Mesendoderm (in vitro differentiated cells): ENCODE measurements at regions not wholly inside any gene's neighbourhood (a gene's known extent, or its start where the extent isn't known, plus 50 kb on each side); places are given as distances from the start of the nearest gene placed in this dataset.
"Not testable (repeated sequence)": the region's sequence is repeated elsewhere in the genome, so short reads cannot be mapped to it uniquely, and the experiment has no call there.

Experiments
- DNase-seq: peaks from one replicate; pipeline ENCODE4 v3.0.0; 2013
- H2AK5ac ChIP-seq: 2 replicates; pipeline ENCODE4 v1.6.1; 2013; ENCODE audit warnings: low read length, inconsistent platforms
- H2BK120ac ChIP-seq: 2 replicates; pipeline ENCODE4 v1.6.1; 2013; ENCODE audit warnings: low read depth, mild to moderate bottlenecking, low read length, moderate library complexity, mixed read lengths
- H2BK15ac ChIP-seq: replicated peaks from 2 replicates; pipeline ENCODE4 v1.6.1; 2013; ENCODE audit warnings: low read depth, mild to moderate bottlenecking, moderate library complexity
- H2BK5ac ChIP-seq: 2 replicates; pipeline ENCODE4 v1.6.1; 2013; ENCODE audit warnings: low read length, inconsistent platforms
- H3K18ac ChIP-seq: 2 replicates; pipeline ENCODE4 v1.6.1; 2013; ENCODE audit warnings: mild to moderate bottlenecking, low read length, mixed read lengths
- H3K23ac ChIP-seq: one replicate; pipeline ENCODE4 v1.6.1; 2013; ENCODE audit warnings: low read length
- H3K27ac ChIP-seq: 2 replicates; pipeline ENCODE4 v1.5.1; 2013; ENCODE audit warnings: low read depth, mild to moderate bottlenecking, inconsistent platforms, low read length, moderate library complexity
- H3K27me3 ChIP-seq: 2 replicates; pipeline ENCODE4 v1.6.1; 2013; ENCODE audit warnings: low read length, control low read depth, mild to moderate bottlenecking, inconsistent platforms; ENCODE audit not compliant: insufficient read depth, poor library complexity
- H3K36me3 ChIP-seq: 2 replicates; pipeline ENCODE4 v1.6.1; 2013; ENCODE audit warnings: low read length, inconsistent platforms; ENCODE audit not compliant: control insufficient read depth, insufficient read depth
- H3K4ac ChIP-seq: one replicate; pipeline ENCODE4 v1.6.1; 2013; ENCODE audit warnings: low read depth, mild to moderate bottlenecking, low read length, moderate library complexity
- H3K4me1 ChIP-seq: 2 replicates; pipeline ENCODE4 v1.6.1; 2013; ENCODE audit warnings: low read depth, low read length, inconsistent platforms; ENCODE audit not compliant: control insufficient read depth
- H3K4me2 ChIP-seq: 2 replicates; pipeline ENCODE4 v1.6.1; 2013; ENCODE audit warnings: low read length
- H3K4me3 ChIP-seq: 2 replicates; pipeline ENCODE4 v1.5.1; 2013; ENCODE audit warnings: mild to moderate bottlenecking, low read length
- H3K56ac ChIP-seq: one replicate; pipeline ENCODE4 v1.6.1; 2013; ENCODE audit warnings: low read length
- H3K79me1 ChIP-seq: 2 replicates; pipeline ENCODE4 v1.6.1; 2013; ENCODE audit warnings: low read length, inconsistent platforms
- H3K79me2 ChIP-seq: 2 replicates; pipeline ENCODE4 v1.6.1; 2013; ENCODE audit warnings: mild to moderate bottlenecking, low read length; ENCODE audit not compliant: control insufficient read depth, insufficient read depth
- H3K9ac ChIP-seq: 2 replicates; pipeline ENCODE4 v1.6.1; 2013; ENCODE audit warnings: low read length, inconsistent platforms
- H4K5ac ChIP-seq: one replicate; pipeline ENCODE4 v1.6.1; 2013; ENCODE audit warnings: low read length
- H4K8ac ChIP-seq: one replicate; pipeline ENCODE4 v1.6.1; 2013; ENCODE audit warnings: low read depth, mild to moderate bottlenecking, control low read depth, low read length, moderate library complexity
- WGBS: extraction: QIAGEN DNeasy Blood & Tissue Kit; methylation state at CpG from one replicate; pipeline ENCODE4 v1.1.7; 2013; ENCODE audit warnings: low lambda C conversion rate, missing lambda C conversion rate; ENCODE audit not compliant: insufficient coverage; ENCODE audit errors: extremely low coverage; 5-methylcytosine and 5-hydroxymethylcytosine counted together

DNA sequence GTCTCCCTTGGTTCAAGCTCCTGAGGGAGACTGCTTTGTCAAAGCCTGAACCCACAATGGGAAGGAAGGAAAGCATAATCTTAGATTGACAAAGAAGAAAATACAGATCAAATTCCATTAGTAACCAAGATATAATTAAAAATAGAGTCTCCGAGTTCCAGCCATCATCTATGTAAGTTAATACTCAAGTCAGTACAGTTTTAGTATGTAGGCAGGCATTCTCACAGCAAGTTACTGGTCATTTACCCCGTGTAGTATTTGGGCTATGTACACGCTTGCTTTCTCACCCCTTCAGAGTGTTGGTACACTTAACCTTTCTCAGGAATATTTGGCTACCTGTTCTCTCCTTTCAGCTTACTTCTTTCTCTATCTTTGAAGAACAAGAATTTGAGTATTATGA lies 79.9 kb upstream of the GARIN1A start:
- not testable (repeated sequence) for H4K5ac ChIP-seq, H3K4me1 ChIP-seq, H3K79me1 ChIP-seq, H3K4me3 ChIP-seq, H3K79me2 ChIP-seq, H3K23ac ChIP-seq, H3K4ac ChIP-seq, H3K36me3 ChIP-seq, H3K4me2 ChIP-seq, H2BK15ac ChIP-seq, H3K27ac ChIP-seq, H3K56ac ChIP-seq, DNase-seq, H3K27me3 ChIP-seq, H2BK120ac ChIP-seq, H2AK5ac ChIP-seq, H3K9ac ChIP-seq, H3K18ac ChIP-seq, H2BK5ac ChIP-seq, H4K8ac ChIP-seq
- WGBS, result no CpG with 5 or more reads among the region's 3 CpGs

DNA sequence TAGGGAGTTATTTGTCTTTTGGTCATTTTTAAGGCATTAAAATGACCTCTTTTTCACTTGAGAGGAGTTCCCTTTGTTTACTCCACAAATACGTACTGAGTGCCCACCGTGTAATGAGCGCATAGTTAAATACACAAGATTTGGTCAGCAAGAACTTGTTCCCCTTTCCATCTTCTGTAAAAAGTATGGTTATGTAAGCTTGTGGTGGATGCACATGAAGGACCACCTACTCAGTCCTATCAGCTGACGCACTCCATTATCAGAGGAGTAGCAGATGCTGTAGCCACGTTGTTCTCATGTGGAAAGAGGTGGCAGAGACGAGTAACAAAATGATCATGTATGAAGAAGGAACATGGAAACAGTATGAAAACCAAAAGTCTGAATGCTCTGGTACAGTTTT lies 78.0 kb upstream of the GARIN1A start:
- not testable (repeated sequence) for H3K4me3 ChIP-seq, H3K18ac ChIP-seq, H2BK15ac ChIP-seq, H3K4ac ChIP-seq, H2BK120ac ChIP-seq, H4K5ac ChIP-seq, H2AK5ac ChIP-seq, DNase-seq, H3K79me2 ChIP-seq, H3K56ac ChIP-seq, H2BK5ac ChIP-seq, H4K8ac ChIP-seq, H3K79me1 ChIP-seq, H3K36me3 ChIP-seq, H3K27ac ChIP-seq, H3K4me1 ChIP-seq, H3K27me3 ChIP-seq, H3K4me2 ChIP-seq, H3K9ac ChIP-seq, H3K23ac ChIP-seq
- no CpG with 5 or more reads among the region's 6 CpGs for WGBS

DNA sequence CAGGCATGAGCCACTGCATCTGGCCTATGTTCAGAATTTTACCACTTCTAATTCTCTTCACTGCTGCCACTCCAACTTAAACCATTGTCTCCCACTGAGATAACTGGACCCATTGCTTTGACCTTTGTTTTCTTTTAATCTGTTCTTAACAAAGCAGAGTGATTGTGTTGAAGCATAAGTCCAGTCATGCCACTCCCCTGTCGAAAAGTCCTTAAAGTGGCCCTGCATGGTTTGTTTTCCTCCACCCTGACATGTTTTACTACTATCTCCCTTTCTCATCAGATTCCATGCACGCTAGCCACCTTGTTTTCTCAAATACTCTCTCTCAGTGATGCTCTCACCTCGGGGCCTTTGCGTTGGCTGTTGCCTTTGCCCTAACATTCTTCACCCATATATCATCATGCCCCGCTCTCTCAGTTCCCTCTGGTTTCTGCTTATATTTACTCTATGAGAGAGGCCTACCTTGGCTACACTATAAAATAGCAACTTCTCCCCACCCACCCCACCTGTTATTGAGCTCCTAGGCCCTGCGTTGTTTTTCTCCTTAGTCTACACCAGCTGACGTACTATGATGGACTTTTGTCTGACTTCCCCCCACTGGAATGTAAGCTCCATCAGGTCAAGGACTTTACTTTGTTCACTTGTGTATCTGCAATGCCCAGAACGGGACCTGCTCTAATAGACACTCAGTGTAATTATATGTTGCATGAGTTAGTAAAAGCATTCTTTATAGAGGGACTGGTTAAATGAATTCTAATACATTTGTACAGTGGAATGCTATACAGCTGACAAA lies 75.6 kb upstream of the GARIN1A start:
- not testable (repeated sequence) for H2AK5ac ChIP-seq, DNase-seq

DNA sequence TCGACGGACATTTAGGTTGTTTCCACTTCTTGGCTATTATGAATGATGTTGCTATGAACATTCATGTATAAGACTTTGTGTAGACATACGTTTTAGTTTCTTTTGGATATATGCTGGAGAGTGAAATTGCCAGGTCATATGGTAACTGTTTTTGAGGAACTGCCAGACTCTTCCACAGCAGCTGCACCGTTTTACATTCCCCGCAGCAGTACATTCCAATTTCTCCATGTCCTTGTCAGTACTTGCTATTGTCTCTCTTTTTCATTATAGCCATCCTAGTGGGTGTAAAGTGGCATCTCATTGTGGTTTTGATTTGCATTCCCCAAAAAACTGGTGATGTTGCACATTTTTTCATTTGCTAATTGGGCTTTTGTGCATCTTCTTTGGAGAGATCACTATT lies 73.1 kb upstream of the GARIN1A start:
- not testable (repeated sequence) for H4K8ac ChIP-seq, H2BK5ac ChIP-seq, H3K9ac ChIP-seq, H3K4me3 ChIP-seq, H3K4me1 ChIP-seq, H3K23ac ChIP-seq, DNase-seq, H3K27ac ChIP-seq, H3K79me1 ChIP-seq, H4K5ac ChIP-seq, H3K4me2 ChIP-seq, H2AK5ac ChIP-seq, H3K79me2 ChIP-seq, H3K36me3 ChIP-seq, H3K56ac ChIP-seq, H2BK120ac ChIP-seq, H2BK15ac ChIP-seq, H3K27me3 ChIP-seq, H3K18ac ChIP-seq, H3K4ac ChIP-seq
- WGBS, result no CpG with 5 or more reads among the region's 5 CpGs

More for the DNA sequence above, 75.6 kb upstream of the GARIN1A start:
- H3K4me1 ChIP-seq, H3K27me3 ChIP-seq, H4K8ac ChIP-seq, H3K79me2 ChIP-seq, H2BK15ac ChIP-seq, H3K9ac ChIP-seq, H3K4ac ChIP-seq, H4K5ac ChIP-seq, H3K56ac ChIP-seq, H3K79me1 ChIP-seq, H3K23ac ChIP-seq, H3K27ac ChIP-seq, H3K4me3 ChIP-seq, H3K18ac ChIP-seq, H3K4me2 ChIP-seq, H2BK120ac ChIP-seq, H2BK5ac ChIP-seq, H3K36me3 ChIP-seq: not testable (repeated sequence)
- WGBS, result no CpG with 5 or more reads among the region's 8 CpGs

DNA sequence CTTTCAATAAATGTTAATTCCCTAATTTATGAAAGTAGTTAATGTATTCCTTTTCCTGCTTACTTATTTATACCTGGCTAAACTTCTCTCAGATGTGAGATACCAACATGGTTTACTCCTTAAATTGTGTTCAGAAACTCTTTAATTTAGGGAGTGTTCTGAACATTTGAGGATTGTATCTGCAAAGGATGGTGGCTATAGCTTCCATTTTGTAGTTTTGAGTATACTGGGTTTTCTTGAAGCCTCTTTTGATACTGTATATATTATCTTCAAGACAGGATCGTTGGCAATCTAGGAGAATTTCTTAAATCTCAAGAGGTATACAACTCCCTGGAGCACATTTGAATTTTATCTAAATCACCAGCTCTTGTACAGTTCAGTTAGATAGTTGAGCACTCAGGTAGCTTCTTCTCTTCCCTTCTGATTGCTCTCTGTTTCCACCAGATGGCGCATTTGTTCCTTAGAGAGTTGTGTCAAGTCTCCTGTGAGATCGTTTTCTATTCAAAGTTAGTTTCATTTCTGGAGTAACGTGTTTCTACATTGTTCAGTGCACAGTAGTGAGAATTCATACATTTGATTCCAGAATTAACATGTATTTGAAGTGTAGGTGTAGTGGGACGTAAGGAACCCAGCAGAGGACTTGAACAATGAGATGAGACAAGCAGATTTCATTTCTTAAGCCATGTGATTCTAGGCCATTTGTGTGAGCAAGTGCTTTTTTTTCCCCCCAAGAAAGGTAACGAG lies 63.2 kb upstream of the GARIN1A start:
- H3K79me2 ChIP-seq, H3K18ac ChIP-seq, H4K5ac ChIP-seq, H3K9ac ChIP-seq, H3K27ac ChIP-seq, H3K27me3 ChIP-seq, H3K23ac ChIP-seq, H3K4me2 ChIP-seq, H3K56ac ChIP-seq, H3K4me1 ChIP-seq, H2BK120ac ChIP-seq, H2AK5ac ChIP-seq, H2BK15ac ChIP-seq, H4K8ac ChIP-seq, H3K79me1 ChIP-seq, H3K4me3 ChIP-seq, H2BK5ac ChIP-seq, H3K4ac ChIP-seq, H3K36me3 ChIP-seq: not testable (repeated sequence)
- whole genome bisulfite sequencing, result no CpG with 5 or more reads among the region's 6 CpGs
- peak; percentile 2 for DNase-seq
